Lower lobe of right lung (tissue), 2 donors: ENCODE measurements at regions not wholly inside any gene's neighbourhood (a gene's known extent, or its start where the extent isn't known, plus 50 kb on each side); places are given as distances from the start of the nearest gene placed in this dataset.

Experiments used
- ATAC-seq, 2 donors: fragments of 200-7000 bp; cut with Tn5 transposase; one replicate each; pipeline ENCODE4 v1.9.1; 2020 to 2022; ENCODE audit warnings: mild to moderate bottlenecking in 2 of 2, moderate library complexity in 2 of 2
- DNase-seq: peaks from one replicate; pipeline ENCODE4 v3.0.0-alpha.2; 2020
- H3K27ac ChIP-seq: fragments of 200-600 bp; one replicate; pipeline ENCODE4 v1.8.0; 2022
- H3K27me3 ChIP-seq: fragments of 200-600 bp; one replicate; pipeline ENCODE4 v1.8.0; 2022; ENCODE audit warnings: low read depth
- H3K36me3 ChIP-seq: fragments of 200-600 bp; one replicate; pipeline ENCODE4 v1.8.0; 2022; ENCODE audit warnings: mild to moderate bottlenecking
- H3K4me1 ChIP-seq: fragments of 200-600 bp; one replicate; pipeline ENCODE4 v1.8.0; 2022
- H3K4me3 ChIP-seq: fragments of 200-600 bp; one replicate; pipeline ENCODE4 v1.8.0; 2022; ENCODE audit warnings: mild to moderate bottlenecking
- H3K9me3 ChIP-seq: fragments of 200-600 bp; one replicate; pipeline ENCODE4 v1.8.0; 2022
- CTCF ChIP-seq: fragments of 200-600 bp; IDR thresholded peaks from one replicate; pipeline ENCODE4 v1.8.0; 2022; ENCODE audit warnings: antibody characterized with exemption, mild to moderate bottlenecking
- intact Hi-C: fragments of 100-400 bp; cut with DNase I; formaldehyde crosslinking; loops from one replicate; pipeline ENCODE4 v1.11.0; 2022
- donor health status: DM: no; HTN: yes; CAD: no; lungs with severe emphysema.

- no peak overlapping the region for H3K27ac ChIP-seq
- DNase-seq (no peak), ATAC-seq (peak; percentile 62 to 69)
- no peak overlapping the region for H3K4me3 ChIP-seq
- H3K4me1 ChIP-seq, result peaks cover 1% of the 10 kb centered on the region
- no peaks in the 10 kb centered on the region for H3K27me3 ChIP-seq
- no peaks in the 10 kb centered on the region for H3K36me3 ChIP-seq
- no peak for TF ChIP-seq CTCF
- intact Hi-C loops, result no loop called here
- no peaks in the 10 kb centered on the region for H3K9me3 ChIP-seq
Observed at GRCh38 chr7:22939842-22940241, 74.1 kb downstream of the HYCC1 start.

GRCh38 chr7:22937946-22938345 is 76.0 kb downstream of the HYCC1 start:
- intact Hi-C loops, result no loop called here
- Histone ChIP-seq H3K27ac (no peak overlapping the region), H3K36me3 (no peaks in the 10 kb centered on the region), H3K4me3 (no peak overlapping the region), H3K27me3 (no peaks in the 10 kb centered on the region), H3K9me3 (no peaks in the 10 kb centered on the region), H3K4me1 (peaks cover 9% of the 10 kb centered on the region)
- no peak for TF ChIP-seq CTCF
- no peak for DNase-seq
- ATAC-seq, result no peak

GRCh38 chr7:22936246-22936645 is 77.7 kb downstream of the HYCC1 start:
- intact Hi-C loops, result no loop called here
- ATAC-seq (no peak), DNase-seq (no peak)
- Histone ChIP-seq H3K27ac (no peak overlapping the region), H3K36me3 (no peaks in the 10 kb centered on the region), H3K9me3 (no peaks in the 10 kb centered on the region), H3K27me3 (no peaks in the 10 kb centered on the region), H3K4me3 (no peak overlapping the region), H3K4me1 (peaks cover 9% of the 10 kb centered on the region)
- TF ChIP-seq CTCF, result no peak

GRCh38 chr7:22935269-22935668 is 78.7 kb downstream of the HYCC1 start:
- no peak overlapping the region for H3K4me3 ChIP-seq
- no peaks in the 10 kb centered on the region for H3K27me3 ChIP-seq
- TF ChIP-seq CTCF, result no peak
- H3K27ac ChIP-seq, result no peak overlapping the region
- intact Hi-C loops, result no loop called here
- DNase-seq, result no peak
- ATAC-seq, result no peak
- no peaks in the 10 kb centered on the region for H3K9me3 ChIP-seq
- no peaks in the 10 kb centered on the region for H3K36me3 ChIP-seq
- peaks cover 9% of the 10 kb centered on the region for H3K4me1 ChIP-seq

GRCh38 chr7:22934473-22935065 is 79.4 kb downstream of the HYCC1 start:
- no peak for DNase-seq
- no peak for ATAC-seq
- Histone ChIP-seq H3K27me3 (no peaks in the 10 kb centered on the region), H3K9me3 (no peaks in the 10 kb centered on the region), H3K36me3 (no peaks in the 10 kb centered on the region), H3K27ac (peak overlapping the region; percentile 33), H3K4me1 (peaks cover 9% of the 10 kb centered on the region), H3K4me3 (no peak overlapping the region)
- no peak for TF ChIP-seq CTCF
- intact Hi-C loops, result no loop called here

GRCh38 chr7:22934023-22934422 is 79.9 kb downstream of the HYCC1 start:
- intact Hi-C loops, result no loop called here
- no peak for ATAC-seq
- Histone ChIP-seq H3K27me3 (no peaks in the 10 kb centered on the region), H3K4me3 (no peak overlapping the region), H3K27ac (peak overlapping the region; percentile 33), H3K36me3 (no peaks in the 10 kb centered on the region), H3K4me1 (peaks cover 9% of the 10 kb centered on the region), H3K9me3 (no peaks in the 10 kb centered on the region)
- TF ChIP-seq CTCF, result no peak
- DNase-seq, result no peak
